NK-92 treated with Interleukin-12 subunit alpha and Interleukin-12 subunit beta, amount 100 ng/mL, for 24 hours (cell line): ENCODE measurements at regions not wholly inside any gene's neighbourhood (a gene's known extent, or its start where the extent isn't known, plus 50 kb on each side); places are given as distances from the start of the nearest gene placed in this dataset.
"Not testable (repeated sequence)": the region's sequence is repeated elsewhere in the genome, so short reads cannot be mapped to it uniquely, and the experiment has no call there.

Experiments
- DNase-seq: peaks from one replicate; lab custom pipeline; 2025; lab: John Stamatoyannopoulos, UW

- DNase-seq: no peak
Measured at GRCh38 chr1:213417225-213417820, 366.3 kb downstream of the RPS6KC1 start.

- DNase-seq: no peak
Measured at GRCh38 chr1:213417846-213418245, 366.8 kb downstream of the RPS6KC1 start.

GRCh38 chr1:213418268-213419071 is 367.4 kb downstream of the RPS6KC1 start:
- DNase-seq: no peak

GRCh38 chr1:213419401-213420030 is 368.5 kb downstream of the RPS6KC1 start:
- no peak for DNase-seq

- DNase-seq: not testable (repeated sequence)
Measured at GRCh38 chr1:213421178-213421577, 370.1 kb downstream of the RPS6KC1 start.

GRCh38 chr1:213423041-213423440 is 372.0 kb downstream of the RPS6KC1 start:
- no peak for DNase-seq

GRCh38 chr1:213423605-213424004 is 372.6 kb downstream of the RPS6KC1 start:
- DNase-seq: no peak

GRCh38 chr1:213425376-213426030 is 374.5 kb downstream of the RPS6KC1 start:
- no peak for DNase-seq

GRCh38 chr1:213429642-213430041 is 378.6 kb downstream of the RPS6KC1 start:
- no peak for DNase-seq

- no peak for DNase-seq
Measured at GRCh38 chr1:213435715-213436114, 384.7 kb downstream of the RPS6KC1 start.

GRCh38 chr1:213438339-213438738 is 387.3 kb downstream of the RPS6KC1 start:
- no peak for DNase-seq

- DNase-seq: no peak
Measured at GRCh38 chr1:213439703-213440102, 388.7 kb downstream of the RPS6KC1 start.

GRCh38 chr1:213440766-213441165 is 389.7 kb downstream of the RPS6KC1 start:
- DNase-seq: no peak

GRCh38 chr1:213443415-213443814 is 392.4 kb downstream of the RPS6KC1 start:
- no peak for DNase-seq

- no peak for DNase-seq
Measured at GRCh38 chr1:213444224-213444623, 393.2 kb downstream of the RPS6KC1 start.

- no peak for DNase-seq
Measured at GRCh38 chr1:213446496-213446895, 395.5 kb downstream of the RPS6KC1 start.

GRCh38 chr1:213448360-213448759 is 397.3 kb downstream of the RPS6KC1 start:
- DNase-seq: no peak

- no peak for DNase-seq
Measured at GRCh38 chr1:213448776-213449175, 397.7 kb downstream of the RPS6KC1 start.

GRCh38 chr1:213452501-213452900 is 401.5 kb downstream of the RPS6KC1 start:
- DNase-seq: no peak

GRCh38 chr1:213457186-213457585 is 406.1 kb downstream of the RPS6KC1 start:
- no peak for DNase-seq

- no peak for DNase-seq
Measured at GRCh38 chr1:213457733-213458132, 406.7 kb downstream of the RPS6KC1 start.

GRCh38 chr1:213462374-213462773 is 411.3 kb downstream of the RPS6KC1 start:
- DNase-seq: not testable (repeated sequence)
